HG02970 (cell line): ENCODE measurements at regions not wholly inside any gene's neighbourhood (a gene's known extent, or its start where the extent isn't known, plus 50 kb on each side); places are given as distances from the start of the nearest gene placed in this dataset.

ENCODE experiments used
- ATAC-seq: cut with Tn5 transposase; IDR thresholded peaks from one replicate; pipeline ENCODE4 v1.9.1; 2021; ENCODE audit warnings: mild to moderate bottlenecking, moderate library complexity, moderate number of reproducible peaks; ENCODE audit not compliant: unreplicated experiment, low FRiP score

DNA sequence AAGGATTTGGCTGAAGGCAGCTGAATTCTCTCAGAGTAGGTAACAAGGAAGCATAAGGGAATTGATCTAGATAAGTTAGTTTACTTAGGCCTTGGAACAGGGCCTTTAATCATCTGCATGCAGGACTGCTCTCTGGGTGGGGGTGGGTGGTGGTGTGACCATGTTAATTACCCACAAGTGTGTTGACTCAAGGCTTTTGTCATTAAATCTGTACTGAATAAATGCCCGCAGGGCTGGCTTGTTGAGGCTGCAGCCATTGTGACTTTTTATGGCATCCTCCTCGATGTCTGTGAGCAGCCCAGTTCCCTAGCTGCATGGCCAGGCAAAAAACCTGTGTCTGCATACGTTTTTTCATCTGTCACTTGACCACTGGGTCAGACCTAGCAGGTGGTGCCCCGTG, 63.5 kb upstream of the ASCC3 start:
- ATAC-seq = no peak

DNA sequence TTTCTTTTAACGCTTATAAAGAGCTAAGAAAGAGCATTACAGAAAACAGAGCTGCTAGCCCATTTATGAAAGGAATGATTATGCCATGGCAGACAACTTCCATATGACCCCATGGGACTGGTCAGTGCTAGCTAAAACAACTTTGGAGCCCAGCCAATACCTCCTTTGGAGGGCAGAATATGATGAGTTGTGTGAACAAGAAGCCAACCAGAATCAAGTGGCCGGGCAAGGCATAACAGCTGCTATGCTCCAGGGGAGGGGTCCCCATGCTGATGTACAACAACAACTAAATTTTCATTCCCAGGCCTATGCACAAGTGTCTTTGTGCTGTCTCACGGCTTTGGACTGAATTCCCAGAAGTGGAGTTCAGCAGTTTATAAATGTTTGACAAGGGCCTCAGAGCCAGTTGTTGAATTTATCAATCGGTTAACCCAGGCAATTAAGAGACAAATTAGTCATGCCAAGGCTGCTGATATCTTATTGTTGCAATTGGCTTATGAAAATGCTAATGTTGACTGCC, 65.0 kb upstream of the ASCC3 start:
- ATAC-seq = no peak

DNA sequence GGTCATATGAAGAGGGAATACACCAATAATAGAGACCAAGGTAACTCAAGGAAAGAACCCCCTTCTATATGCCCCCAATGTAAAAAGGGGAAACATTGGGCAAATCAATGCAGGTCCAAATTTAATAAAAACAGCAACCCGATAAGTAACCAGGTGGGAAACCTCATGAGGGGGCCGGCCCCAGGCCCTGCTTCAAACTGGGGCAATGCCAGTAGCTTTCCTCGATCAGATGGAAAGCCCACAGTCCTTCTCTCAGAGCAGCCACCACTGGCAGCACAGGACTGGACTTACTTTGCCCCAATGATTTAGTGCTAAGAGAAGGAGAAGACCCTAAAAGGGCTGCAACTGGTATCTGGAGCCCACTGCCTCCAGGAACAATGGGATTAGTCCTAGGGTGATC, 65.6 kb upstream of the ASCC3 start:
- ATAC-seq = no peak

DNA sequence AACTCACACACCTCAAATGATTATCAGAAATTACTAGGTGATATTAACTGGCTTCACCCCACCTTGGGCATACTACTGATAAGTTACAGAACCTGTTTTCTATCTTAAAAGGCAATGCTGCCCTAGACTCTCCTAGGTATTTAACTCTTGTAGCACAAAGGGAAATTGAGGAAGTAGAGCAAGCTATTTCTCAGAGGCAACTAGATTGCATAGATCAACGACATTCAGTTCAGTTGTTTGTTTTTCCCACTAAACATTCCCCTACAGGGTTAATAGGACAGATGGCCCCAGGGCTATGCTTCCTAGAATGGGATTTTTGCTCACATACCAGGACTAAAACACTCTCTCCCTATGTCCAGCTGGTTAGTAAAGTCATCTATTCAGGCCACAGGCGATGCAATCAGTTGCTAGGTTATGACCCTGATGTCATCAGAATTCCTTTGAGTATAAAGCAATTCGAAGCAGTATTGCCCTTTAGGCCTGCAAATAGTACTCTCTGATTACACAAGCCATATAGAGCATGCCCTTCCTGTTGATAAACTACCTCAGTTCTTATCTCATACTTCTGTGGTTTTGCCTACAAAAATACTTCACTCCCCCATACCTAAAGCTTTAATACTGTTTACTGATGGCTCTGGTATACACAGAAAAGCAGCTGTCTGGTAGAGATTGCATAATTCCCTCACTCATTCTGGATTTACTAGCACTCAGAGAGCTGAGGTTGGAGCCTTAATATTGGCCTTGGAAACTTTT, 67.4 kb upstream of the ASCC3 start:
- ATAC-seq = no peak

- ATAC-seq = no peak
Observed at GRCh38 chr6:100952006-100952405, 70.9 kb upstream of the ASCC3 start.

DNA sequence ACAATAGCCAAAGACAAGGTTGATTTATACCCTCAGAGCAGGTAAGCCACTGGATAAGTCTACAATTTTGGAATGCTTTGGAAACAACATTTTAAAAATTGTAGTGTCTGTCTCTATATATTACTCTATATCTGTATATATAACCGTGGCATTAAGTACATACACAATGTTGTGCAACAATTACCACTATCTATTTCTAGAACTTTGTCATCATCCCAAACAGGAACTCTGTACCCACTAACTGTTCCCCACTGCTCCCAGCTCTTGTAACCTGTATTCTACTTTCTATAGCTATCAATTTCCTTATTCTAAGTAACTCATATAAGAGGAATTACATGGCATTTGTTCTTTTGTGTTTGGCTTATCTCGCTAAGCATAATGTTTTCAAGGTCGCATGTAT, 78.2 kb upstream of the ASCC3 start:
- ATAC-seq = no peak

DNA sequence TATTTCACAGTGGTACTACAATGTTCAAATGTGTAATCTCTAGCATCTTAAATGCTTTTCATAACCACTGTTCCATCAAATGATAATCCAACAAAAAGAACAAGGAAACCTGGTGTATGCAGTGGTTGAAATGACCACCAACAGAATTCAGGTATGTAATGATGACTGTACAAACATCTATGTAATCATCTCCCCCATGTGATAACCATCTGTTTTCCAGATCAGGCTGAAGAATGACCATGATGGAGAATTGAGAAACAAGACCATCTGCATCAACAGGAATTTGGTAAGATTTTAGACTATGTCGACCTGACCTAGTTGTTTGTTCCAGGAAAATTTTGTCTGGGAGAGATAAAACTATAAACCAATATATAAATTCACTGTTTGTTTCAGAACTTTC, 81.3 kb upstream of the ASCC3 start:
- no peak for ATAC-seq

DNA sequence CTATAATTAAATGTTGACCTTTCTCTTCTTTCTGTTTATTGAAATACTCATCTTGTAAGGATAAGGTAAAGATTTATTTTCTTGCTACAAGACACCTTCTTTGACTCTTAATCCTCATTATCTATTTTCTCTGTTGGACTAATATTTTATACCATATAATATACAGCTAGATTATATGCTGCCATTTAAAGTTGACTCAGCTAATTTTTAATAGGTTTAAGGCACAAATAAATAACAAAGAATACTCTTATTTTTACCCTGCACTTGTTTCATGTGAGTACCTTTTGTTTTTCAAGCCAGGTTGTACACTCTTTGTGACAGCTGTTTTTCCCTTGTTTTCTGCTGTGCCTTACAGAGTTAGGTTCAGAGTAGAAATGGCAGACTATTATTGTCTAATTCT, 83.9 kb upstream of the ASCC3 start:
- no peak for ATAC-seq

DNA sequence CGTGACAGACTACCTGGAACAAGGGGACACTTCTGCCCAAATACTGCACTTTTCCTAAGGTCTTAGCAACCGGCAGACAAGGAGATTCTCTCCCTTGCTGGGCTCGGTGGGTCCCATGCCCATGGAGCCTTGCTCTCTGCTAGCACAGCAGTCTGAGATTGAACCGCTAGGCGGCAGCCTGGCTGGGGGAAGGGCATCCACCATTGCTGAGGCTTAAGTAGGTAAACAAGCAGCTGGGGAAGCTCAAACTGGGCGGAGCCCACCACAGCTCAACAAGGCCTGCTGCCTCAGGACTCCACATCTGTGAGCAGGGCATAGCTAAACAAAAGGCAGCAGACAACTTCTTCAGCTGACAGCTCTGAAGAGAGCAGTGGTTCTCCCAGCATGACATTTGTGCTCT, 87.8 kb upstream of the ASCC3 start:
- no peak for ATAC-seq

DNA sequence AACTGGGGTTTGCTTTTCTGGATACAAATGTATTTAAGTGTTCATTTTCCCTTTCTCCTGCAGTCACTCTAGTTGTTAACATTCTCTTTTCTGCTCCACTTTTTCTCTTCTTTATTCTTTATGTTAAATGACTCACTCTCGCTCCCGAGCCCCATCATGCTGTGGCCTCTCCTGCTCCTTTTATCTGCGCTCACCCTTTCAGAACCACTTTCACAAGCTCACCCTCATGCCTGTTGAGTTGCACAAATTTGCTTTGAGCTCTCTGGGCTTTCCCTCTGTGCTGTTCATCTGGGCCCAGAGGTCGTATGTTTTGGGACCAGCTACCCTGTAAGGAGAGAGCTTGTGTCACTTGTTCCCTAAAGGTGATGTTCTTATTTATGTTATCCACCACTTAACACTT, 98.1 kb upstream of the ASCC3 start:
- no peak for ATAC-seq

GRCh38 chr6:100980949-100981348, 99.8 kb upstream of the ASCC3 start:
- no peak for ATAC-seq

DNA sequence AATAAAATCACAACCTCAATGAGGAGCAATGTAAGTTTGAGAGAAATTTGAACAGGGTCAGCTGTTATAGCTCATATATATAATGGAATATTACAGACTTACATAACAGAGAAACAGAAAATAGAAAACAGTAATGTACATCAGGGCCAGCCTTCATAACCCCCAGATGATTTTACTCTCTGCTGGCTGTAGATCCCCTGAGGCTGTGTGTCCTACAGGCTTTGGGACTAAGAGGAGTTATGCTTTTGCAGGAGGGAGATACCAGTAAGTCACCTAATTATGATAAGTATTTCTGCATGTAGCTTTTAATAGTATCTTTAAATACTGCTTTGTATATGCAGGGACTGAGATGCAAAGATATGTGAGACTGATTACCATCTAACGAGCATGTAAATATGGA, 105.8 kb upstream of the ASCC3 start:
- ATAC-seq = no peak

DNA sequence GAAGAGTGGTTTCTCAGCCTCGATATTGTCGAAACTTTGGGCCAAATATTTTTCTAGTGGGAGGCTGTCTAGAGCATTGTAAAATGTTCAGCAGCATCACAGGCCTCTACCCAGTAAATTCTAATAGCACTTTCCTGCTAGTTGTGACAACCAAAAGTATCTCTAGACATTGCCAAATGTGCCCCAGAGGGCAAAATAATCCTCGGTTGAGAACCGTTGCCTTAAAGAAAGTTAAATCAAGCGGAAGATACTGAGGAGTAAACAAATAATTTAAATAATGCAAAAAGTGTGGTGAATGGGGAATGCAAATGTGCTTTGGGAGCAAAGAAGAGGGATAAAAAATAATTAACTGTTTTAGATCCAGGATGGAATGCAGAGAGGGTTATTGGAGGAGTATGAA, 106.4 kb upstream of the ASCC3 start:
- ATAC-seq = no peak

DNA sequence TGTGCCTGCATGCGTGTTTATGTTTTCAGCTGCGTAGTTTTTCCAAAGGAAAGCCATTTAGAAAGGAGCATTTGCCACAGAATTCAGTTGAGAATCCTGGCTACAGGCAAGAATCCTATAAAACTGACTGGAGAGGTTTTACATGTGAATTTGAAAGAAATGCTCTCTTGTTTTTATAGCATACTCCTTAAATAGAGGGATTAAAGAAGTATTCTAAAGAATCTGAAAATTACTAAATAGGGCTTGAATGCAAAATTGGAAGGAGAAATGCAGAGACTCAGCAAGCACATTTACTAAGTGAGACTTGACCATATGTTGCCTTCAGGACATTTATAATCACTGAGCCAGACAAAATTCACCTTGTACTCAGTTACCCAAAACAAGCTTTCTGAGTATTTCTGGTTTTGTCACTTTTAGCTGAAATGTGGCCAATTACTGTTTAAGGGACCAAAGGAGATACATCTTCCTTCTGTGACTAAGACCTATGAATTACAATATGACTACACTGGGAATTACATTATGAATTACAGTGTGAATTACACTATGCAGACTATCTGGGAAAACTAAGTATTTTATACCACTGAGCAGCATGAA, 107.4 kb upstream of the ASCC3 start:
- ATAC-seq = no peak

DNA sequence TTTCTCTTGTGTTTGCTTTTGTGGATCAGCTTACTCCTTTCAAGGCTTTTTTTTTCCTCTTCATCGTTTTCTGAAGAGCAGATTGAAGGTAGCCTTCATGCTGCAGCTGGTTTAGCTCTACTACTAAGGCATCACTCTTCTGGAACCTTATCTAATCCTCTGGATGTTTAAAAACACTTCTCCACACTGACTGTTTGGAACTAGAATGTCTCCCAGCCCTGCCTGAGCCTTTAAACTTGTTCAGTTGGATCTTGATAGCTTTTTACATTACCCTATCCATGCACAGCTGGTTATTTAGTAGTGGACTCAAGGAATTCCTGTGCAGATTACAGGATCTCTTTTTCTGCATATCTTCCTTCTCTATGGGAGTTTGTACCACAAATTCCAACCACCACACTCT, 108.9 kb upstream of the ASCC3 start:
- ATAC-seq = no peak

DNA sequence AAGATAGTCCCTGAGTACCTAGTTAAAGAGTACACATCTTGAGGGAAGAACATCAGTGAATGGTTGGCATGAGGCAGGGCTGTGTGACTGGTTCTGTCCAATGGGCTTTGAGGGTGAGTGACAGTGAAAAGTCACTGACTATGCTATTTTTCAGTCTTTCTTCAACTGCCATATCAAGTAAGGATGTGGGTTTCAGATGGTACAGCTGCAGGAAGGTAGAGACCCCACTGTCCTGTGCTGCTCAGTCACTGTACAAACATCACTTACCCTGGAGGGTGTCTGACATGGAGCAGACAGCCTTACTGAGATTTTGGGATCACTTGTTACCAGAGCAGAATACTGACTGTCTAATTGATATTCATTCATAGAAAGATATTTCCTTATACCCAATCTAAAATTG, 115.3 kb upstream of the ASCC3 start:
- ATAC-seq = no peak

DNA sequence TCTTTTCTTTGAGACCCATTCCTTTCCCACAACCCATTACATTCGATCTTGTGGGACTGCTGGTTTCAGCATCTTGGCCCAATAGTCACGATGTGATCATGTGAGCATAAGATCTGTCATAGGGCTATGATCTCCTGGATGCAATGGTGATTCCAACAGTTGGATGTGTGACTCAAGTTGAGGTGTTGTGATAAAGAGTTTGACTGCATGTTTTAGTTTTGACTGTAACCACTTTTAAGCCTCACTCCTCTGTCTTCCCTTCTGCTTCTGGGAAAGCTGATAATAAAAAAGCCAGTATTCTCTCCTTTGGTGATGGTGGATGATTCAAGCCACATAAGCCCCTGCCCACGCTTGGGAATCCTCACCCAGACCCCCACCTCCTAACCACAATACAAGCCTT, 117.0 kb upstream of the ASCC3 start:
- ATAC-seq = no peak

DNA sequence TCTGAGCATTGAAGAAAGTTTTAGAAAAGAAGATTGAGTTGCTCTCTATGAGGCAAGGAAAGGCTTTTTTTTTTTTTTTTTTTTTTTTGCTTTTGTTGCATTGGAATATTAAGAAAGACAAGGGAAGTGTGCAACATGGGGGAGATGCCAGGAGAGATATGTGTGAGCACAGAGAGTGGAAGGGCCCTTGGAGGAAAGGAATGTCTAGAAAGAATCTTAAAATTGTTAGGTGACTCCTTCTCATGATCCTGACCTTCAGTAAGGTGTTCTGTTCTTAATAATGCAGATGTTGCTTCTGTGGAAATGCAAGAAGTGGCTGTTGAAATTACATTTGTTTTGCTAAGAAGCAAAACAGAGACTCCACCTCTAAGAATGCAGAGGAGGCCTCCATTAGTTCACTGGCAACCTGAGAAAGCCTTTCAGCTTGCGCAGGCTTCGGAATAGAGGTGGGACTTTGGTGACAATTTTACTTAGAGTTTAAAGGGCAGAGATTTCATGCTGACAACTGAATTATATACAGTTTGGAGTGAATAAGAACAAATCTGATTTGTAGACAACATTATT, 118.0 kb upstream of the ASCC3 start:
- ATAC-seq = no peak

GRCh38 chr6:101000341-101000740, 119.2 kb upstream of the ASCC3 start:
- no peak for ATAC-seq

- ATAC-seq = no peak
Observed at GRCh38 chr6:101001012-101001411, 119.9 kb upstream of the ASCC3 start.

DNA sequence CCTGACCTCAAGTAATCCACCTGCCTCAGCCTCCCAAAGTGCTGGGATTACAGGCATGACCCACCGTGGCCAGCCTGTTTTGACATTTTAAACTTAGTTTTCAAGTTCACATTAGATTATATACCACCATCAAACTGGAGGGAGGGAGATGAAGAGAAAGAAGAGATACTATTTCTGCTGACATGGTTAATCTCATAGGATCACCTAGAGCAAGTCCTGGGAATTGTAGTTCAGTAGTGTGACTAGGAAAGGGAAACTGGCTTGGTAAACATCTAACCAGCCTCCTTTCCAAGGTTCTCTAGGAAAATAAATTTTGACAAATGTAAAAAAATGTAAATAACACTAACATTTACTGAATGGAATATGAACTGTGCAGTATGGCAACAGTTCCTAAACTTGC, 120.5 kb upstream of the ASCC3 start:
- no peak for ATAC-seq

- ATAC-seq = no peak
Observed at GRCh38 chr6:101003075-101003474, 121.9 kb upstream of the ASCC3 start.
